ENCODE measurements at regions not wholly inside any gene's neighbourhood (a gene's known extent, or its start where the extent isn't known, plus 50 kb on each side); places are given as distances from the start of the nearest gene placed in this dataset.

GRCh38 chr10:31709476-31709875 lies 219.2 kb downstream of the ARHGAP12 start:
- DNase-seq (ENCODE audit: low spot score): no peak

- DNase-seq (ENCODE audit: low spot score): no peak
Observed at GRCh38 chr10:31709028-31709427, 219.6 kb downstream of the ARHGAP12 start.

GRCh38 chr10:31708474-31708873 lies 220.2 kb downstream of the ARHGAP12 start:
- no peak for DNase-seq (ENCODE audit: low spot score)

DNA sequence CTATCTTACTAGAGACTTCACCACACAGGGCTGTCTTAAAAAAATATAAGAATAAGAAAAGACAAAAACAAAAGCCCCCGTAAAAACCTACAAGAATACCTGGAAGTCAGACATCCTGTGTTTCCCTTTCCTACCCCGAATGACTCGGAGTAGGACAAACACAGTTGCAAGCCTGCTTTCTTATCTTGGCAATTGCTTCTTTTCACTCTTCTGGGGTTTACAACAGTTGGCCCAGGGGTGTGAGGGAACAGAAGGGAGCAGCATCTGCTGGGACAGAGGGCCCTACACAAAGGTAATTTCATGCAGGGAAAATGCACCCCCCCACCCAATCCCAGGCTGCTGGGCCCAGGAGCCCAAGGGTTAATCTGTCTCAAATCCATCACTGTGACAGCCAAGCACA lies 220.6 kb downstream of the ARHGAP12 start:
- DNase-seq (ENCODE audit: low spot score): no peak

DNA sequence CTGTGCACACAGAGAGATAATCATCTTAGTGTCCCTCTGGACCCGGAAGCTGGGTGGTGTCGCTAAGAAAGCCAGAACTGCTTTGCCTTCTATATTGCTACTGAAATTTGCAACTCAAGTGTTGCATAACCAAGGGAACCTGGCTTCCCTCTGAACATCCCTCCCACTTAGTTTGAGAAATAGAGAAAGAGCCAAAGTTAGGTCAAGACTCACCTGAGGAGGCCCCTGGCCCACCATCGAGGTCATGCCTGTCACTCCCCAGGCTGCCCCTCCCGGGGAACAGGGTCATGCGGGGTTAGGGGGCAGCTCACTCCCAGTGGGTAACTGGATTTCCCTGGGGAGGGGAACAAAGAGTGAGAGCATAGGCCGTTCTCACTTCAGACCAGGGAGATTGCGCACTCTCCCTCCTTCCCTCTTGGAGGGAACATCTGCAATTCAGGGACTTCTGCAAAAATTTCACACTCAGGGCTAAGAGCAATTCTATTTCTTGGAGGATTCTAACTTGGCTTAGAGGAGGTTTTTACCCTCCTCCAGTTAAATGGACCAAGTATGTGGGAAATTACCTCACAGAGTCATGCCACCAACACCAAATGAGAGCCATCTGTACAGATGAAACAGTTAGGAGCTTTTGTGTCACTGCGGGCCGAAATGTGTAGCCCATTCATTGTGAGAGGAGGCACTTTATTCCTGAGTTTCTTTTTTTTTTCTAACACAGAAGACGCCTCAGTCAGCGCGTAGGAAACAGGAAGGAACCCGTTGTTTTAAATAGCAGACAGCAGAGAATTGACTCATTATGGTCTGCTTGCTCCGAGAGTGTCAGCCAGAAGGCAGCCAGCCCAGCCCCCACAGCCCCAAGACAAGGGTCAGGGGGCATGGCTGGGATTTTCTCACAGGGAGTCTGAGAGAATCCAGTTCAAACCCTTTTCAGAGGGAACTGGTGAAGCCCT lies 221.3 kb downstream of the ARHGAP12 start:
- peak; percentile 57 for DNase-seq (ENCODE audit: low spot score)

DNA sequence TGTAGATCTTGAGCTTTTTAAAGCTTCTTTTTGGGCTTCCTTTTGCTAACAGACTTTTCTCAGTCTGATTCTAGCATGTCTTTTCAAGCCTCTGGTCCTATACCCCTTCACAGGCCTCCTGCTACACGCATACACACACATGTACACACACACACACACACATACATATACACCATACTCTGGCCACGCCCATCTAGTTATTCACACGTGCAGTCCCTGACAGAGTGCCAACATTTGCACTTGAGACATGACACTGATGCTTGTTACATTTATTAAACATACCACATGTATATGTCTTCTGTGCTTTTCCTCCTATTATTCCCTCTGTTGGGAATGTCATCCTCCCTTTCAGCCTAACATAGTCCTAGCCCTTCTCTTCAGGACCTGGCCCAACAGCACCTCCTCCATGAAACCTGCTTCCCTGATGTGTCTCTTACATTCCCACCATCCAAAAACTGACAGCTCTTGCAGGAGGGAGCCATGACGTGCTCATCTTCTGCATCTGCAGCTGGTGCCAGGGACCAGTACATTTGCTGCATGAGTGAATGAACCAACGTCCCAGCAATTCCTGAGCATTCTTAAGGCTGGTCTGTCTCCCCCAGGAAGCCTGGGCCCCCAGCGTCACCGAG lies 222.1 kb downstream of the ARHGAP12 start:
- DNase-seq (ENCODE audit: low spot score): no peak

DNA sequence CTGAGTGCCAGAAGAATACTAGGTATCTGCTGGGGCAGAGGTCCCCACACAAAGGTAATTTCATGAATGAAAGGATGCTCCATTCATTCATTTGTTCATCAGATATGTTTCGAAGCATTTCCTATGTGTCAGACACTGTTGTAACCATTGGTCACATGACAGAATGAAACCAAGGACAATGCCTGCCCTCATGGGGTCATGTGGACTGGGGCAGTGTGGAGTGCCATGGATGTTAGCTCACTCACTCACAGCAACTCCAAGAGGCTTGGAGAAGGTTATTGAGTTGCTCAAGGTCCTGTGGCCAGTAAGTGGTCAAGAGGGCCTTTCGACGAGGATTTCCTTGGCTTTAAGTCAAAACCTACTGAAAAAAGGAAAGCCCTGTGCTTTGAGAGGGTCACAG lies 223.5 kb downstream of the ARHGAP12 start:
- no peak for DNase-seq (ENCODE audit: low spot score)

DNA sequence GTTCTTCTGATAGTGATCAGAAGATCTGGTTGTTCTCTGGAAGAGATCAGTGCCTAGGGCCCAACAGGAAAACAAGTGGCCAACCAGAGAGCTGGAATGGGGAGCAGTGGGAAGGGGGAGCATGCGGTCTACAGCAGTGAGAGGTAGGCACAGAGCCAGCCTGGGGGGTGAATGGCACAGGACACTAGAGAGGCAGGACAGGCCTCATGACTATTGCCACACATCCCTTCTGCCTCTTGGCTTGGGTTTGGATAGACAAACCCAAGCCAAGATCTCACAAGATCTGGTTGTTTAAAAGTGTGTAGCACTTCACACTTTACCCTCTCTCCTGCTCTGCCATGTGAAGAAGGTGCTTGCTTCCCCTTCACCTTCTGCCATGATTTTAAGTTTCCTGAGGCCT lies 224.4 kb downstream of the ARHGAP12 start:
- no peak for DNase-seq (ENCODE audit: low spot score)

- DNase-seq (ENCODE audit: low spot score): no peak
Observed at GRCh38 chr10:31702954-31703353, 225.7 kb downstream of the ARHGAP12 start.

DNA sequence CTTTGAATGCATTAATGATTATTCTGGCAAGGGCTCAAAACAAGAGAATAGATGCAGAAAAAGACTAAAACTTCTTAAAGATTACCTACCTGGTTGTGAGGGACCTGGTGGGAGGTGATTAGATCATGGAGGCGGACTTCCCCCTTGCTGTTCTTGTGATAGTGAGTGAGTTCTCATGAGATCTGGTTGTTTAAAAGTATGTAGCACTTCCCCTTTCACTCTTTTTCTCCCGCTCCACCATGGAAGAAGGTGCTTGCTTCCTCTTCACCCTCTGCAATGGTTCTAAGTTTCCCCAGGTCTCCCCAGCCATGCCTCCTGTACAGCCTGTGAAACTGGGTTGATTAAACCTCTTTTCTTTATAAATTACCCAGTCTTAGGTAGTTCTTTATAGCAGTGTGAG lies 226.6 kb downstream of the ARHGAP12 start:
- DNase-seq (ENCODE audit: low spot score): no peak

GRCh38 chr10:31701546-31701945 lies 227.1 kb downstream of the ARHGAP12 start:
- DNase-seq (ENCODE audit: low spot score): no peak

- no peak for DNase-seq (ENCODE audit: low spot score)
Observed at GRCh38 chr10:31700181-31700611, 228.4 kb downstream of the ARHGAP12 start.

DNA sequence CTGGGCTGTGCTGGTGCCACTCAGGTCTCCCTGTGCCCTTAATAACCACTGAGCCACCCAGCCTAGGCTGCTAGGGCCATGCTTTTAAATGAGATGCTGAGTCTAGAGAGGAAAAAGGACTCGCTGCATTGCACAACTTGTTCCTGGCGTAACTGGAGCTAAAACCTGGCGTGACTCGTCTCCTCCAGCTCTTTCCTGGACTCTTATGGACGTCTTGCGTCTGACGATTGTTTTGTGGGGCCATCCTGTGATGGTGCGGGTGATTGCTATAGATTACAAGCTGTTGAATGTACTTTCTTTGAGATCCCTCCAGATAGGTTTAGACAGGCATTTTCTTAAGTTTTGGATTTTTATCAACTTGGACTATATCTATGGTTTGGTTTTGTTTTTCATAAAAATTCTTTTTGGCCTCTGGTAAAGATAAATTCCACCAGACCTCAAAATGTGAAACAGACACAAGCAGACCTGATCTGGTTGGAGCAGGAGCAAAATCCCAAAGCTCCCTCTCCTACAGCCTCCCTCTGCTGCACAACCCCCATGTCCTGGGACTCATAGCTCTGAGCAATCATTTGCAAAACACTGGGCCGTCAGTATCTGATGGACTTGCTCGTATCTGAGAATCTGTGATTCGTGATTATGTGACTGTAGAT lies 230.3 kb downstream of the ARHGAP12 start:
- peak; percentile 57 for DNase-seq (ENCODE audit: low spot score)

DNA sequence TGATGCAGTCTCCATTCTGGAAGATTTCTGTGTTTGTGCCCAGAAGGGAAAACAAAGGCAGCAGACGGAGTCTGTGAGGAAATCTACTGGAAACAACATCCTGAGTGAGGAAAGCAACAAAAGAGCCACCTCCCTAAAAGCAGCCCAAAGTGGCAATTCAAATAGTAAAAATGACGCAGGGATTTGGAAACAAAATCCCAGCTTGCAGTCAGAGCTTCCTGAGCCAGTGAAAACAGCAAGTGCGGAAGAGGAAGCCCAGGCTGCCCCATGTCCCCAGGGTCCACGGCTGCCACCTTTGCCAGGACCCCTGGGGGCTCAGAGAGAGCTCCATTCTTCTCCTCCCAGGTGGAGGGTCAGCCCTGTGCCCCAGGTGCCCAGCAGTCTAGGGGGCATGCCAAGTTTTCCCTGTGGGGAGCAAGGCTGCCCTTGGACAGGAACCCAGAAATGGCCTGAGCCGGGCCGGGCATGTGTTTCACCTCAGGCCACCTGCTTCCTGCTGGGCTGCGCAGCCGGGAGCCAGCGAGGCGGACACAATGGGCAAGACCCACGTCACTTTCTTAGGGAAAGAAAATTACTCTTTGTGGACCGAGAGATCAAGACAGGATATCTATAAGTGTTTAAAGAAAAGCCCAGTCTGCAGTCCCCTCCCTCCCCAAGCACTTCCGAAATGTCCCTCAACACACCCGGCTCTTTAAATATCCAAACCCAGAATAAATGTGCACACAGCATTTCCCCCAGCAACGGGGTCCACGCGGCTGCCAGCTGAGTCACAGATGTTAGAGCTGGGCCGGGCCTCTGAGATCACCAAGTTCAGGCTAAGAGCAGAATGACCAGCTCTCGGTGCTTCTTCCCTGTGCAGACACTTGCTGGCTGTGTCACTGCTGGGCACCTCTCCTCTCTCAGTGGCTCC lies 231.1 kb downstream of the ARHGAP12 start:
- DNase-seq (ENCODE audit: low spot score): peak; percentile 77

DNA sequence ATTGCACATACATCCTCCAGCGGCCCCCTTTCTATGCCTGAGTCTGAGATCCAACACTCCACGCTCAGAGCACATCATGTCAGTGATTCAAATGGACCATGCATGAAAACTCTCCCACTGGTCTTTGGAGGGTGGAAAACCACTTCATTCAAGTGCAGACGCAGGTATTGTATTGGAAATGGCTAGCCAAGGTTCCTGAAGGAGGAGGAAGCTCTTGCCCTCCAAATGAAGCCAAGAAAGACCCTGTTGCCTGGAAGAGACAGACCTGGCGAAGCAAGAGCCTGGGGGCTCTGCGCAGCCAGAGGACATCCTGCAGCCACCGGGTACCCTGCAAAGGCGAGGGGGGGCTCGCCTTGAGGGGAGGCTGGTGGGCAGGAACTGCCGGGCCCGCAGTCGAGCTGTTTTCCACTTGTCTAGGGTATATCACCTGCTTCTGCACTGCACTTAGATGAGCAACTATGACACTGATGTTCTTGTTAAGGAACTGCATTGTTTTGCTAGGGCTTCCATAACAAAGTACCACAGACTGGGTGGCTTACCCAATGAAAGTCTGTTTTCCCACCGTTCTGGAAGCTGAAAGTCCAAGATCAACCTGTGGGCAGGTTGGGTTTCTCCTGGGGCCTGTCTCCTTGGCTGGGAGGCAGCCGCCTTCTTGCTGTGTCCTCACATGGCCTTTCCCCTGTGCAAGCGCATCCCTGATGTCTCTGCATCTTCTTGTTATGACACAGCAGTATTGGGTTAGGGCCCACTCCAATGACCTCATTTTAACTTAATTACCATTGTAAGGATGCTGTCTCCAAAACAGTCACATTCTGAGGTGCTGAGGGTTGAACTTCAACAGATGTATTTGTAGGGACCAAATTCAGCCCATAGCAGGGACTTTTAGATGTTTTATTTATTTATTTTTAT lies 233.4 kb downstream of the ARHGAP12 start:
- DNase-seq (ENCODE audit: low spot score): no peak

GRCh38 chr10:31694126-31694685 lies 234.4 kb downstream of the ARHGAP12 start:
- no peak for DNase-seq (ENCODE audit: low spot score)

DNA sequence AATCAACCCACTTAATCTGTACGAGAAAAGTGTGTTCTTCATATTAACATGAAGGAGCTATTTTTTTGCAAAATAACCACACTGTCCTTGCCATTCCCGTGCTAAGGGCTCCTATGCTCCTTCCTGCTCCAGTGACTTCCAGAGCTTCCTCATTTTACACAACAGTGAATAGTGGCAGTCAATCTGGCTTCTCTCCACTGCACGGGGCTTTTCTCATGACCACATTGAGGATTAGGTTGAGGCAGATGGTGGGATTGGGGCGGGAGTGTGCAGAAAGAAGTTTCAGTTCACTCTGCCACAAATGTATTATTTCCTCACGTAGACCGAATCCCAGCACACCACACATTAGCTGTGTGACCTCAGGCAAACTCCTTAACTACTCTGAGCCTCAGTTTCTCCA lies 235.1 kb downstream of the ARHGAP12 start:
- no peak for DNase-seq (ENCODE audit: low spot score)

GRCh38 chr10:31689233-31689632 lies 239.4 kb downstream of the ARHGAP12 start:
- DNase-seq (ENCODE audit: low spot score): no peak

DNA sequence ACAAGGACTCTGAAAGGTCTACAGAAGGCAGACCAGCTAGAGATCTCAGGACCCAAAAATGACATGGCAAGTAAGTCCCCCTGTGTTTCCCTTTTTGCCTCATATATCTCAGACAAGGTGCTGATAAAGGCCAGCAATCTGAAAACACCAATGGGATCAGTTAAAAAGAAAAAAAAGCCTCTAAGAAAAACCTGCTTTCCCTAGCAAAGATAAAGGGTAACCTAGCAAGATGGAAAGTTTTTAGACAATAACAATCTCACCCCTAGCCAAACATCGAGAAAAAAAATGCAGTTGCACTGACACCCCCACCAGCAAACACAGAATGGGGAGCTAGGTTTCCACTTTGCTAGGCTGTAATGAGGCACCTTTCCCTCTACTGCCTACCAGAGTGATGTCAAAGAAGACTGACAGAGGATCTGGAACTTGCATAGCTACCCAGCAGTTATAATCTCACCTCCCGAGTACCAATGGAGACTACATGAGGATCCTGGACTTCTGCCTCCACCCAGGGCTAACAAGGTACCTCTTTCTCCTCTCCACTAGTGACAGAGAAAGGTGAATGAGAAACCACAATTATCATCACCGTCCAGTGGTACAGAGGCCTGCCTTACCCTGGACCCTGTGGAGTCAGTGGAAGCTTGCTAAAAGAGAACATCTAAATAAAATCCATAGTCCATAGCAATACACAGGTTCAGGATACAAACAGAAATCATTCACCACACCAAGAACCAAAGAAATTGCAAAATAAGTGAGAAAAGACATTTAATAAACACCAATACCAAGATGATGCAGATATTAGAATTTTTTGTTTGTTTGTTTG lies 240.8 kb downstream of the ARHGAP12 start:
- no peak for DNase-seq (ENCODE audit: low spot score)

DNA sequence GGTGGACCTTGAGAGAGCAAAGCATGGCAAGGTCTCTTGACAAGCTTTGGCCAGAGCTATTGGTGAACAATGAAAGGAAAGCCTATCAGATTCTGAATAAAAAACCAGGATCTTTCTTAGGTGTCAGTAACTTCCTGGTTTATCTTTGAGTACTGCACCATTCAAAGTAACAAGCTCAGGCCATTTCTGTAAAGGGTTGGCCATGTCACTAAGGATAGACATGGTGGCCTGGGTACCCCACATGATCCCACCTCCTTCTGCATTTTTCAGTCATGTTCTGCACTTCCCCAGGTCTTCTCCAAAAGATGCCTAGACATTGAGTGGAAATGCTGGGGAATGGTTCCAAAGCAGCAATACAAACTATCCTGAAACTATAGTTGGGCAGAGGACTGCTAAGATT lies 242.0 kb downstream of the ARHGAP12 start:
- no peak for DNase-seq (ENCODE audit: low spot score)
